ENCODE measurements at regions not wholly inside any gene's neighbourhood (a gene's known extent, or its start where the extent isn't known, plus 50 kb on each side); places are given as distances from the start of the nearest gene placed in this dataset.

- H3K4me3 ChIP-seq (ENCODE audit: low read depth, low read length, poor library complexity, severe bottlenecking) = no peak overlapping the region
- no peaks in the 10 kb centered on the region for H3K27me3 ChIP-seq (ENCODE audit: insufficient read depth, low read length)
- H3K36me3 ChIP-seq (ENCODE audit: insufficient read depth, low read length) = no peaks in the 10 kb centered on the region
- no peak overlapping the region for H3K4me2 ChIP-seq (ENCODE audit: low read length)
- no peak overlapping the region for H3K9ac ChIP-seq (ENCODE audit: low read length)
- no peak overlapping the region for H2AFZ ChIP-seq (ENCODE audit: low read length)
- H3K9me2 ChIP-seq (ENCODE audit: low read depth, low read length) = no peaks in the 10 kb centered on the region
- H3K9me3 ChIP-seq (ENCODE audit: low read length) = 0 out of 2 replicates have a peak, but pooled peaks cover 3% of the 10 kb centered on the region
- no peaks in the 10 kb centered on the region for H3F3A ChIP-seq (ENCODE audit: insufficient read depth, low read length)
- TF ChIP-seq CTCF (IDR thresholded peaks at IDR 0.05; ENCODE audit: low read length) (no peak), EZH2 (IDR thresholded peaks at IDR 0.05; ENCODE audit: borderline replicate concordance, low read length) (no peak)
- no peaks in the 10 kb centered on the region for H3K79me2 ChIP-seq (ENCODE audit: insufficient read depth, low read length)
- H3K4me1 ChIP-seq (ENCODE audit: insufficient read depth, low read length, severe bottlenecking) = no peaks in the 10 kb centered on the region
- H4K20me1 ChIP-seq (ENCODE audit: insufficient read depth, low read length) = no peaks in the 10 kb centered on the region
- H3K27ac ChIP-seq (ENCODE audit: low read depth, low read length, poor library complexity, severe bottlenecking) = no peak overlapping the region
Measured at GRCh38 chr14:59067127-59067894, 121.2 kb upstream of the DAAM1 start.

- Histone ChIP-seq H3K9me3 (ENCODE audit: low read length) (no peaks in the 10 kb centered on the region), H3K36me3 (ENCODE audit: insufficient read depth, low read length) (no peaks in the 10 kb centered on the region), H3K27ac (ENCODE audit: low read depth, low read length, poor library complexity, severe bottlenecking) (no peak overlapping the region), H3K4me1 (ENCODE audit: insufficient read depth, low read length, severe bottlenecking) (no peaks in the 10 kb centered on the region), H3K4me3 (ENCODE audit: low read depth, low read length, poor library complexity, severe bottlenecking) (no peak overlapping the region), H3F3A (ENCODE audit: insufficient read depth, low read length) (no peaks in the 10 kb centered on the region), H2AFZ (ENCODE audit: low read length) (no peak overlapping the region), H3K9me2 (ENCODE audit: low read depth, low read length) (no peaks in the 10 kb centered on the region), H3K27me3 (ENCODE audit: insufficient read depth, low read length) (no peaks in the 10 kb centered on the region), H3K9ac (ENCODE audit: low read length) (no peak overlapping the region), H3K79me2 (ENCODE audit: insufficient read depth, low read length) (no peaks in the 10 kb centered on the region), H4K20me1 (ENCODE audit: insufficient read depth, low read length) (no peaks in the 10 kb centered on the region), H3K4me2 (ENCODE audit: low read length) (no peak overlapping the region)
- TF ChIP-seq CTCF (IDR thresholded peaks at IDR 0.05; ENCODE audit: low read length) (no peak), EZH2 (IDR thresholded peaks at IDR 0.05; ENCODE audit: borderline replicate concordance, low read length) (no peak)
Measured at GRCh38 chr14:59069163-59069854, 119.2 kb upstream of the DAAM1 start.

- H3K79me2 ChIP-seq (ENCODE audit: insufficient read depth, low read length) = no peaks in the 10 kb centered on the region
- H3K27me3 ChIP-seq (ENCODE audit: insufficient read depth, low read length) = no peaks in the 10 kb centered on the region
- no peak overlapping the region for H3K4me3 ChIP-seq (ENCODE audit: low read depth, low read length, poor library complexity, severe bottlenecking)
- H4K20me1 ChIP-seq (ENCODE audit: insufficient read depth, low read length) = no peaks in the 10 kb centered on the region
- no peak overlapping the region for H3K9ac ChIP-seq (ENCODE audit: low read length)
- no peaks in the 10 kb centered on the region for H3K9me2 ChIP-seq (ENCODE audit: low read depth, low read length)
- H3K4me2 ChIP-seq (ENCODE audit: low read length) = no peak overlapping the region
- no peak overlapping the region for H3K27ac ChIP-seq (ENCODE audit: low read depth, low read length, poor library complexity, severe bottlenecking)
- H3K4me1 ChIP-seq (ENCODE audit: insufficient read depth, low read length, severe bottlenecking) = no peaks in the 10 kb centered on the region
- H3K9me3 ChIP-seq (ENCODE audit: low read length) = no peaks in the 10 kb centered on the region
- no peaks in the 10 kb centered on the region for H3K36me3 ChIP-seq (ENCODE audit: insufficient read depth, low read length)
- TF ChIP-seq CTCF (IDR thresholded peaks at IDR 0.05; ENCODE audit: low read length) = no peak
- TF ChIP-seq EZH2 (IDR thresholded peaks at IDR 0.05; ENCODE audit: borderline replicate concordance, low read length) = no peak
- H3F3A ChIP-seq (ENCODE audit: insufficient read depth, low read length) = no peaks in the 10 kb centered on the region
- H2AFZ ChIP-seq (ENCODE audit: low read length) = no peak overlapping the region
Measured at GRCh38 chr14:59075506-59075905, 113.0 kb upstream of the DAAM1 start.

Data from OCI-LY1 (cell line).